ENCODE measurements at regions not wholly inside any gene's neighbourhood (a gene's known extent, or its start where the extent isn't known, plus 50 kb on each side); places are given as distances from the start of the nearest gene placed in this dataset.

DNA sequence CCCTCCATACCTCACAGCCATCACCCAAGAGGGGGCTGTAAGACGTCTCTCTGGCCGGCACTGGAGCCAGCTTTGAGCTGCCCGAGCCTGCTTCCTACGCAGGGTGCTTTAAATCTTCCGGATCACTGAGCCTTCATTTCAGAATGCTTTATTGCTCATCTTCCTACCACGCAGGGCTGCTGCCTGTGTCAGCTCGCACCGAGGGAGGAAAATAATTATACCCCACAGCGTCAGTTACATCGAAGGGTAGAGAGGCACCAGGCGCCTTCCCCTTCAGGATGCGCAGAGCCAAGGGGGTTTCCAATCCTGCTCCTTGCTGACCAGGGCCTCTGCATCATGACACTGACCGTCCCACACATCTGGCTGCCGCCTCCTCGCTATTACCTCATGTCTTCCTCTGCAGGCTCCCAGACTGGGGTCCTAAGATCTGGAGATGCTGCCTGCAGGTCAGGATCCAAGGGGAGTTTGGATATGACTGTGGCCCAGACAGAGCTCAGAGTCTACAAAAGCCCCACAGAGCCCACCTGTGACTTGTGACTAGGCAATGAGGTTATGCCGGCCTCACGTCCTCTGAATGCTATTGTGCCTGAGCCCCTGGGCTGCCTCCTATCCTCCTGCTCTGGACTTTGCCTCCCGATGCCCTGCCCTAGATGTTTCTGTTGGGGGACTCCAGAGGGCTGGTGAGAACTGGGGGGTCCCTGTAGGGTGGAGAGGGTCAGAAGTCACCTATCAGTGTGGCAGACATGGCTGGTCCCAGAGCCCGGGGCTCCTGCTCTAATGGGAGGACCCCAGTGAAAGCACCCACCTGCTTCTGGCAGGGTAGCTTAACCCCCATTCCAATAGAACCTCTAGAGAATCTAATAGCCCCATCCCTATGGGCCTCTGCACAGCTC, 220.3 kb upstream of the RTL1 start:
- ATAC-seq, result no peak
- intact Hi-C loops (cut with micrococcal nuclease), result no loop called here
- TF ChIP-seq POLR2AphosphoS5 (IDR thresholded peaks at IDR 0.05; ENCODE audit: low read depth, low read length), result no peak
- no peak for TF ChIP-seq CEBPB (IDR thresholded peaks at IDR 0.05; ENCODE audit: low read depth)
- TF ChIP-seq EGR1 (IDR thresholded peaks at IDR 0.05; ENCODE audit: low read depth), result no peak

DNA sequence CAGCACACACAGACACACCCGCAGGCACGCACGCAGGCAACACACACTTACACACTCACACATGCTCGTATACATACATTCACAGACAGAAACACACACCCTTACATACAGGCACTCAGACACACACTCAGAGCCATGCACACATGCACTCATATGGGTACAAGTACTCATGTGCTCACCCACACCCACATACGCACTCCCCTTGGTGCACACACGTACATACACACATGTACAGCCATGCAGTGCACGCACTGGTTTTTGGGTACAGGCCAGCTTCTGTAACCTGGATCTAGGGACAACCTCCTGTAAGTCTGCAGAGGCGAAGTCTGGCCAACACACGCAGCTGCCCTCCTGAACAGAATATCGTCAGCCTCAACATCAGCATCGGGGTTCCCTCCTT, 221.3 kb upstream of the RTL1 start:
- RAD21 ChIA-PET (ENCODE audit: low non-redundant PET in 1 of 2, low total read pairs in 2 of 2, uncharacterized antibody in 2 of 2, unreplicated experiment in 2 of 2), result no interaction called here
- H3K27me3 ChIP-seq (ENCODE audit: insufficient read depth, low read length), result 0 out of 2 replicates have a peak, but pooled peaks cover 9% of the 10 kb centered on the region
- no peak overlapping the region for H3K27ac ChIP-seq (ENCODE audit: low read depth, low read length)
- POLR2A ChIA-PET, result no interaction called here
- H3K4me1 ChIP-seq (ENCODE audit: control insufficient read depth in 1 of 2, insufficient read depth in 2 of 2, low read length in 2 of 2), result no peaks in the 10 kb centered on the region
- ATAC-seq, result no peak
- no peaks in the 10 kb centered on the region for H3K36me3 ChIP-seq (ENCODE audit: control insufficient read depth in 1 of 2, insufficient read depth in 2 of 2, low read length in 2 of 2)
- H4K20me1 ChIP-seq (ENCODE audit: insufficient read depth), result no peaks in the 10 kb centered on the region
- no peak overlapping the region for H2AFZ ChIP-seq (ENCODE audit: low read depth, low read length, poor library complexity, severe bottlenecking)
- CTCF ChIA-PET, result no interaction called here
- DNase-seq (ENCODE audit: low read depth, low spot score), result no peak
- H3K4me2 ChIP-seq (ENCODE audit: low read length), result no peak overlapping the region
- no peaks in the 10 kb centered on the region for H3K9me3 ChIP-seq (ENCODE audit: control insufficient read depth in 1 of 2, insufficient read depth in 1 of 2, low read depth in 1 of 2, low read length in 2 of 2)
- H3K79me2 ChIP-seq (ENCODE audit: insufficient read depth, low read length), result no peaks in the 10 kb centered on the region
- BruUV-seq (replicated peaks), result no TSS peak
- intact Hi-C loops (cut with micrococcal nuclease), result no loop called here
- TF ChIP-seq ZFX (IDR thresholded peaks at IDR 0.05) (no peak), ELF1 (IDR thresholded peaks at IDR 0.05; ENCODE audit: borderline replicate concordance, low read depth) (no peak), EZH2 (IDR thresholded peaks at IDR 0.05) (no peak), POLR2AphosphoS5 (IDR thresholded peaks at IDR 0.05; ENCODE audit: low read depth, low read length) (no peak), SIN3A (IDR thresholded peaks at IDR 0.05; ENCODE audit: low read depth) (no peak), CEBPB (IDR thresholded peaks at IDR 0.05; ENCODE audit: low read depth) (no peak)
- TF ChIP-seq, protein P1, sequence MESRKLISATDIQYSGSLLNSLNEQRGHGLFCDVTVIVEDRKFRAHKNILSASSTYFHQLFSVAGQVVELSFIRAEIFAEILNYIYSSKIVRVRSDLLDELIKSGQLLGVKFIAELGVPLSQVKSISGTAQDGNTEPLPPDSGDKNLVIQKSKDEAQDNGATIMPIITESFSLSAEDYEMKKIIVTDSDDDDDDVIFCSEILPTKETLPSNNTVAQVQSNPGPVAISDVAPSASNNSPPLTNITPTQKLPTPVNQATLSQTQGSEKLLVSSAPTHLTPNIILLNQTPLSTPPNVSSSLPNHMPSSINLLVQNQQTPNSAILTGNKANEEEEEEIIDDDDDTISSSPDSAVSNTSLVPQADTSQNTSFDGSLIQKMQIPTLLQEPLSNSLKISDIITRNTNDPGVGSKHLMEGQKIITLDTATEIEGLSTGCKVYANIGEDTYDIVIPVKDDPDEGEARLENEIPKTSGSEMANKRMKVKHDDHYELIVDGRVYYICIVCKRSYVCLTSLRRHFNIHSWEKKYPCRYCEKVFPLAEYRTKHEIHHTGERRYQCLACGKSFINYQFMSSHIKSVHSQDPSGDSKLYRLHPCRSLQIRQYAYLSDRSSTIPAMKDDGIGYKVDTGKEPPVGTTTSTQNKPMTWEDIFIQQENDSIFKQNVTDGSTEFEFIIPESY (IDR thresholded peaks at IDR 0.05; ENCODE audit: extremely low read depth, insufficient replicate concordance, low read length), result no peak
- no peak overlapping the region for H3K4me3 ChIP-seq (replicated peaks in 1 of 2; ENCODE audit: low read depth in 1 of 2, low read length in 2 of 2)
- H3K9ac ChIP-seq (ENCODE audit: low read length), result no peak overlapping the region
- no peaks in the 10 kb centered on the region for H3K9me2 ChIP-seq (ENCODE audit: insufficient read depth)

More for the DNA sequence above, 220.3 kb upstream of the RTL1 start:
- Histone ChIP-seq H3K36me3 (ENCODE audit: control insufficient read depth in 1 of 2, insufficient read depth in 2 of 2, low read length in 2 of 2) (no peaks in the 10 kb centered on the region), H3K9me2 (ENCODE audit: insufficient read depth) (no peaks in the 10 kb centered on the region), H3K9me3 (ENCODE audit: control insufficient read depth in 1 of 2, insufficient read depth in 1 of 2, low read depth in 1 of 2, low read length in 2 of 2) (no peaks in the 10 kb centered on the region), H3K9ac (ENCODE audit: low read length) (no peak overlapping the region), H2AFZ (ENCODE audit: low read depth, low read length, poor library complexity, severe bottlenecking) (no peak overlapping the region), H3K27me3 (ENCODE audit: insufficient read depth, low read length) (0 out of 2 replicates have a peak, but pooled peaks cover 3% of the 10 kb centered on the region), H3K27ac (ENCODE audit: low read depth, low read length) (no peak overlapping the region), H3K4me2 (ENCODE audit: low read length) (no peak overlapping the region), H3K4me3 (replicated peaks in 1 of 2; ENCODE audit: low read depth in 1 of 2, low read length in 2 of 2) (no peak overlapping the region), H4K20me1 (ENCODE audit: insufficient read depth) (no peaks in the 10 kb centered on the region), H3K79me2 (ENCODE audit: insufficient read depth, low read length) (no peaks in the 10 kb centered on the region), H3K4me1 (ENCODE audit: control insufficient read depth in 1 of 2, insufficient read depth in 2 of 2, low read length in 2 of 2) (no peaks in the 10 kb centered on the region)
- POLR2A ChIA-PET, result no interaction called here
- no peak for DNase-seq (ENCODE audit: low read depth, low spot score)
- RAD21 ChIA-PET (ENCODE audit: low non-redundant PET in 1 of 2, low total read pairs in 2 of 2, uncharacterized antibody in 2 of 2, unreplicated experiment in 2 of 2), result no interaction called here
- CTCF ChIA-PET, result no interaction called here
- no TSS peak for BruUV-seq (replicated peaks)
